HG02840 (cell line): ENCODE measurements at regions not wholly inside any gene's neighbourhood (a gene's known extent, or its start where the extent isn't known, plus 50 kb on each side); places are given as distances from the start of the nearest gene placed in this dataset.

ENCODE experiments used
- ATAC-seq: cut with Tn5 transposase; IDR thresholded peaks from one replicate; pipeline ENCODE4 v1.9.1; 2021; ENCODE audit warnings: mild to moderate bottlenecking, moderate library complexity, moderate number of reproducible peaks; ENCODE audit not compliant: unreplicated experiment, low FRiP score

GRCh38 chr6:79777713-79778579 lies 146.8 kb downstream of the SH3BGRL2 start:
- ATAC-seq = peak; percentile 89

DNA sequence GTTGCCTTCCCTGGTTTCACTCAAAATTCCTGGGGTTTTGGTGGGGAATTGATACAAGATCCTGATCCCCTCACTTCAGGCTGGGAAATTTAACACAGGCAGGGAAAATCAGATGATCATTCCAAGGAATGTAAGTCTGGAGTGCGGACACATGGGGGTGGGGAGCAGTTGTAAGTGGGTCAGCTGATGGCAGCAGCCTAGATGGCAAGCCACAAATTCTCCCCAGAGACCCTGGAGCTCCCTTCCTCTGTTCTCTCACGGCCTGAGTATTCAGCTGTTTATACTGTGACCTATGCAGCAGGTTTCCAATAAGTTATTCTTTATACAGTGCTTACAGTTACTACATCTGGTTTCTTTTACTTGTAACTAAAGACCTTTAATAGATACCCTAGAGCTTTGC lies 144.9 kb downstream of the SH3BGRL2 start:
- ATAC-seq = no peak

GRCh38 chr6:79775222-79775621 lies 144.1 kb downstream of the SH3BGRL2 start:
- ATAC-seq = no peak

DNA sequence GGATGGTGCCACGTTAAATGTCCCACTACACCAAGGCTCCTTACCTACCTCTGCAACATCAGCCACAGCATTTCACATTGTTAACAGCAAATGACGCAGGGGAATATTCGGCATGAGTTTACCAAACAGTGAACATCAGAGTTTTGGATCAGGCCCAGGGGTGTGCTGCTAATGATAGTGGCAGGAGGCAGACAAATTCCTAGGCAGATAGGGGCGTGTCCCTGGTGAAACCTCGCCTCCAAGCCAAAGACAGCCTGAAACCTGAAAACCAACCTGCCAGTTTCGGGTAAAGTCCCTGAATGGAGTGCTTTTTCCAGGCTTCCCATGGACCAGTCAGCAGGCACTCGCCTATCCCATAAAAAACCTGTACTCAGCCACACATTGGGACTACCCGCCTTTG lies 133.6 kb downstream of the SH3BGRL2 start:
- no peak for ATAC-seq

GRCh38 chr6:79763301-79763700 lies 132.2 kb downstream of the SH3BGRL2 start:
- no peak for ATAC-seq

- no peak for ATAC-seq
Measured at GRCh38 chr6:79762370-79762769, 131.2 kb downstream of the SH3BGRL2 start.

- ATAC-seq = no peak
Measured at GRCh38 chr6:79756496-79756895, 125.4 kb downstream of the SH3BGRL2 start.

- ATAC-seq = no peak
Measured at GRCh38 chr6:79755967-79756366, 124.8 kb downstream of the SH3BGRL2 start.
